Thyroid gland (tissue), 4 donors: ENCODE measurements at regions not wholly inside any gene's neighbourhood (a gene's known extent, or its start where the extent isn't known, plus 50 kb on each side); places are given as distances from the start of the nearest gene placed in this dataset.

Experiments
- CTCF ChIP-seq, 6 experiments: fragments of 200-600 bp in 3 of 6; fragments of 450-650 bp in 3 of 6; sonication (generic) in 3 of 6; IDR thresholded peaks; one replicate each; pipeline ENCODE4 v1.5.1; 2016 to 2019; ENCODE audit warnings: antibody characterized with exemption in 6 of 6, mild to moderate bottlenecking in 2 of 6, inconsistent platforms in 1 of 6, moderate library complexity in 1 of 6
- POLR2A ChIP-seq, 2 donors: fragments of 450-650 bp; IDR thresholded peaks; one replicate each; pipeline ENCODE4 v1.6.1; 2017; ENCODE audit warnings: antibody characterized with exemption in 2 of 2, mild to moderate bottlenecking in 2 of 2, moderate library complexity in 1 of 2

GRCh38 chr3:72385167-72385566, 463.1 kb downstream of the SHQ1 start:
- TF ChIP-seq POLR2A (IDR thresholded peaks at IDR 0.05) (no peak), CTCF (IDR thresholded peaks at IDR 0.05) (no peak)
